ENCODE measurements at regions not wholly inside any gene's neighbourhood (a gene's known extent, or its start where the extent isn't known, plus 50 kb on each side); places are given as distances from the start of the nearest gene placed in this dataset.

- no peak for DNase-seq
These were observed 160.7 kb upstream of the PCBD1 start for GRCh38 chr10:71048971-71049615.

GRCh38 chr10:71049994-71050393, 161.6 kb upstream of the PCBD1 start:
- DNase-seq, result no peak

- no peak for DNase-seq
These were observed 160.2 kb upstream of the UNC5B start for GRCh38 chr10:71052076-71052660.

GRCh38 chr10:71052708-71053107, 159.7 kb upstream of the UNC5B start:
- no peak for DNase-seq

GRCh38 chr10:71053169-71053895, 159.0 kb upstream of the UNC5B start:
- DNase-seq, result no peak

GRCh38 chr10:71058308-71058707, 154.1 kb upstream of the UNC5B start:
- DNase-seq, result no peak

- no peak for DNase-seq
These were observed 153.1 kb upstream of the UNC5B start for GRCh38 chr10:71059054-71059818.

- DNase-seq, result no peak
These were observed 152.4 kb upstream of the UNC5B start for GRCh38 chr10:71059943-71060342.

- no peak for DNase-seq
These were observed 151.6 kb upstream of the UNC5B start for GRCh38 chr10:71060476-71061426.

GRCh38 chr10:71061472-71061871, 150.9 kb upstream of the UNC5B start:
- DNase-seq, result no peak

- no peak for DNase-seq
These were observed 150.2 kb upstream of the UNC5B start for GRCh38 chr10:71062156-71062555.

GRCh38 chr10:71063401-71063800, 149.0 kb upstream of the UNC5B start:
- no peak for DNase-seq

GRCh38 chr10:71064413-71065118, 147.8 kb upstream of the UNC5B start:
- no peak for DNase-seq

- no peak for DNase-seq
These were observed 146.7 kb upstream of the UNC5B start for GRCh38 chr10:71065659-71066058.

GRCh38 chr10:71066600-71066999, 145.8 kb upstream of the UNC5B start:
- DNase-seq, result no peak

GRCh38 chr10:71067098-71067740, 145.2 kb upstream of the UNC5B start:
- no peak for DNase-seq

- DNase-seq, result peak; percentile 5
These were observed 143.5 kb upstream of the UNC5B start for GRCh38 chr10:71068861-71069271.

GRCh38 chr10:71069909-71070666, 142.3 kb upstream of the UNC5B start:
- no peak for DNase-seq

- DNase-seq, result no peak
These were observed 141.6 kb upstream of the UNC5B start for GRCh38 chr10:71070741-71071140.
